Osteoblast (primary cell): ENCODE measurements at regions not wholly inside any gene's neighbourhood (a gene's known extent, or its start where the extent isn't known, plus 50 kb on each side); places are given as distances from the start of the nearest gene placed in this dataset.

ENCODE experiments used
- DNase-seq: peaks from one replicate; pipeline ENCODE4 v3.0.0; 2011; ENCODE audit warnings: low spot score, mixed read lengths; ENCODE audit not compliant: insufficient read length; ENCODE audit errors: missing footprints
- H2AFZ ChIP-seq: 2 replicates; pipeline ENCODE4 v1.6.0; 2011; ENCODE audit warnings: mild to moderate bottlenecking, low read length
- H3K27ac ChIP-seq: 2 replicates; pipeline ENCODE4 v1.5.1; 2011; ENCODE audit warnings: mild to moderate bottlenecking, low read depth, low read length, moderate library complexity
- H3K27me3 ChIP-seq: 2 replicates; pipeline ENCODE4 v1.6.0; 2012; ENCODE audit warnings: mild to moderate bottlenecking, control low read depth, inconsistent platforms, low read length, moderate library complexity; ENCODE audit not compliant: insufficient read depth
- H3K36me3 ChIP-seq: 2 replicates; pipeline ENCODE4 v1.5.1; 2011; ENCODE audit warnings: mild to moderate bottlenecking, low read length, control low read depth, moderate library complexity; ENCODE audit not compliant: insufficient read depth
- H3K4me1 ChIP-seq: 2 replicates; pipeline ENCODE4 v1.5.1; 2011; ENCODE audit warnings: mild to moderate bottlenecking, low read length, control low read depth, moderate library complexity; ENCODE audit not compliant: insufficient read depth
- H3K4me2 ChIP-seq: 2 replicates; pipeline ENCODE4 v1.6.0; 2011; ENCODE audit warnings: mild to moderate bottlenecking, low read length; ENCODE audit not compliant: insufficient read depth
- H3K4me3 ChIP-seq: fragments of 200-600 bp; sonication (generic); 3 replicates; pipeline ENCODE4 v1.5.1; 2012; ENCODE audit warnings: mild to moderate bottlenecking, low read length, inconsistent platforms; ENCODE audit not compliant: insufficient read depth
- H3K79me2 ChIP-seq: 2 replicates; pipeline ENCODE4 v1.6.0; 2012; ENCODE audit warnings: mild to moderate bottlenecking, low read length, control low read depth, inconsistent platforms; ENCODE audit not compliant: insufficient read depth
- H3K9me3 ChIP-seq: 2 replicates; pipeline ENCODE4 v1.5.1; 2011; ENCODE audit warnings: low read depth, low read length, control low read depth
- H4K20me1 ChIP-seq: 2 replicates; pipeline ENCODE4 v1.6.0; 2012; ENCODE audit warnings: mild to moderate bottlenecking, low read length, control low read depth; ENCODE audit not compliant: insufficient read depth
- CTCF ChIP-seq: IDR thresholded peaks from 2 replicates; pipeline ENCODE4 v1.5.1; 2011; ENCODE audit warnings: mild to moderate bottlenecking, low read depth, low read length, moderate library complexity; ENCODE audit errors: extremely low read depth

GRCh38 chr4:74529284-74530041, 84.5 kb downstream of the AREG start:
- Histone ChIP-seq H3K27ac (no peak overlapping the region), H3K4me1 (no peaks in the 10 kb centered on the region), H3K79me2 (no peaks in the 10 kb centered on the region), H4K20me1 (no peaks in the 10 kb centered on the region), H2AFZ (no peak overlapping the region), H3K27me3 (no peaks in the 10 kb centered on the region), H3K9me3 (no peaks in the 10 kb centered on the region), H3K4me2 (no peak overlapping the region), H3K36me3 (no peaks in the 10 kb centered on the region), H3K4me3 (no peak overlapping the region)
- DNase-seq, result no peak
- TF ChIP-seq CTCF, result no peak

GRCh38 chr4:74531963-74532794, 87.2 kb downstream of the AREG start:
- peak; percentile 84 for TF ChIP-seq CTCF
- Histone ChIP-seq H3K9me3 (no peaks in the 10 kb centered on the region), H3K27ac (no peak overlapping the region), H3K36me3 (no peaks in the 10 kb centered on the region), H2AFZ (peak overlapping the region; percentile 34), H3K27me3 (no peaks in the 10 kb centered on the region), H3K4me3 (no peak overlapping the region), H3K79me2 (no peaks in the 10 kb centered on the region), H3K4me2 (peak overlapping the region; percentile 25), H3K4me1 (peaks cover 2% of the 10 kb centered on the region), H4K20me1 (no peaks in the 10 kb centered on the region)
- DNase-seq, result peak; percentile 8

- Histone ChIP-seq H3K27ac (no peak overlapping the region), H3K79me2 (no peaks in the 10 kb centered on the region), H3K4me2 (no peak overlapping the region), H3K4me3 (no peak overlapping the region), H4K20me1 (no peaks in the 10 kb centered on the region), H2AFZ (no peak overlapping the region), H3K9me3 (no peaks in the 10 kb centered on the region), H3K27me3 (no peaks in the 10 kb centered on the region), H3K4me1 (peaks cover 9% of the 10 kb centered on the region), H3K36me3 (no peaks in the 10 kb centered on the region)
- no peak for DNase-seq
- no peak for TF ChIP-seq CTCF
These were observed 89.2 kb downstream of the AREG start for GRCh38 chr4:74534121-74534520.

- DNase-seq, result no peak
- Histone ChIP-seq H3K27me3 (no peaks in the 10 kb centered on the region), H3K9me3 (no peaks in the 10 kb centered on the region), H3K36me3 (no peaks in the 10 kb centered on the region), H3K4me3 (no peak overlapping the region), H3K79me2 (no peaks in the 10 kb centered on the region), H2AFZ (no peak overlapping the region), H3K27ac (no peak overlapping the region), H3K4me1 (peaks cover 16% of the 10 kb centered on the region), H3K4me2 (no peak overlapping the region), H4K20me1 (no peaks in the 10 kb centered on the region)
- no peak for TF ChIP-seq CTCF
These were observed 90.0 kb downstream of the AREG start for GRCh38 chr4:74534936-74535335.
